SU-DHL-6 (cell line): ENCODE measurements at regions not wholly inside any gene's neighbourhood (a gene's known extent, or its start where the extent isn't known, plus 50 kb on each side); places are given as distances from the start of the nearest gene placed in this dataset.

Source experiments
- H2AFZ ChIP-seq: fragments of 200-600 bp; sonication (generic); 2 replicates; pipeline ENCODE4 v1.6.1; 2014; ENCODE audit warnings: low read depth, mild to moderate bottlenecking, moderate library complexity, mixed read lengths, antibody characterized with exemption, low read length; ENCODE audit not compliant: severe bottlenecking
- H3F3A ChIP-seq: fragments of 200-600 bp; shearing (Covaris generic); 2 replicates; pipeline ENCODE4 v1.6.0; 2016; ENCODE audit warnings: antibody characterized with exemption, mild to moderate bottlenecking; ENCODE audit not compliant: insufficient read depth
- H3K27ac ChIP-seq: fragments of 200-600 bp; sonication (generic); 2 replicates; pipeline ENCODE4 v1.5.1; 2016; ENCODE audit warnings: low read depth, mild to moderate bottlenecking, low read length, moderate library complexity, mixed read lengths
- H3K27me3 ChIP-seq: fragments of 200-600 bp; sonication (generic), shearing (Covaris generic); 2 replicates; pipeline ENCODE4 v1.6.0; 2014; ENCODE audit warnings: mild to moderate bottlenecking, low read length
- H3K36me3 ChIP-seq: fragments of 200-600 bp; sonication (generic); 2 replicates; pipeline ENCODE4 v1.6.1; 2014; ENCODE audit warnings: mild to moderate bottlenecking, low read length, mixed read lengths
- H3K4me2 ChIP-seq: fragments of 300-600, 200-600 bp; shearing (Covaris generic), sonication (generic); 2 replicates; pipeline ENCODE4 v1.6.0; 2014; ENCODE audit warnings: low read length, low read depth, mild to moderate bottlenecking; ENCODE audit not compliant: poor library complexity, severe bottlenecking
- H3K4me3 ChIP-seq: fragments of 200-600 bp; sonication (generic); 2 replicates; pipeline ENCODE4 v1.5.1; 2014; ENCODE audit warnings: antibody characterized with exemption, low read length, mild to moderate bottlenecking, mixed read lengths; ENCODE audit not compliant: insufficient read depth, poor library complexity, severe bottlenecking
- H3K79me2 ChIP-seq: fragments of 200-600 bp; sonication (generic); 2 replicates; pipeline ENCODE4 v1.6.1; 2014; ENCODE audit warnings: mild to moderate bottlenecking, low read length, moderate library complexity; ENCODE audit not compliant: insufficient read depth
- H3K9ac ChIP-seq: fragments of 200-600 bp; sonication (generic); 2 replicates; pipeline ENCODE4 v1.7.0; 2014; ENCODE audit warnings: mild to moderate bottlenecking, low read length
- H3K9me2 ChIP-seq: fragments of 200-600 bp; sonication (generic); replicated peaks from 2 replicates; pipeline ENCODE4 v1.6.1; 2014; ENCODE audit warnings: low read length; ENCODE audit not compliant: insufficient read depth
- H3K9me3 ChIP-seq: fragments of 200-600 bp; sonication (generic); 2 replicates; pipeline ENCODE4 v1.6.1; 2014; ENCODE audit warnings: low read length, mixed read lengths; ENCODE audit not compliant: insufficient read depth
- H4K20me1 ChIP-seq: fragments of 200-600 bp; sonication (generic); 2 replicates; pipeline ENCODE4 v1.6.1; 2014; ENCODE audit warnings: low read depth, mild to moderate bottlenecking, antibody characterized with exemption, low read length, moderate library complexity, mixed read lengths
- EZH2phosphoT487 ChIP-seq: fragments of 200-600 bp; sonication (generic), shearing (Covaris generic); conservative IDR thresholded peaks from 2 replicates; pipeline ENCODE4 v1.6.1; 2018; ENCODE audit warnings: mild to moderate bottlenecking, antibody characterized with exemption, low read length, moderate library complexity, mixed read lengths
- TF ChIP-seq, protein P1 (sequence below): fragments of 200-600 bp; sonication (generic); IDR thresholded peaks from one replicate; pipeline ENCODE4 v1.5.1; 2017; ENCODE audit warnings: antibody characterized with exemption, mild to moderate bottlenecking, low read length, moderate library complexity; ENCODE audit not compliant: insufficient read depth, poor library complexity, severe bottlenecking

DNA sequence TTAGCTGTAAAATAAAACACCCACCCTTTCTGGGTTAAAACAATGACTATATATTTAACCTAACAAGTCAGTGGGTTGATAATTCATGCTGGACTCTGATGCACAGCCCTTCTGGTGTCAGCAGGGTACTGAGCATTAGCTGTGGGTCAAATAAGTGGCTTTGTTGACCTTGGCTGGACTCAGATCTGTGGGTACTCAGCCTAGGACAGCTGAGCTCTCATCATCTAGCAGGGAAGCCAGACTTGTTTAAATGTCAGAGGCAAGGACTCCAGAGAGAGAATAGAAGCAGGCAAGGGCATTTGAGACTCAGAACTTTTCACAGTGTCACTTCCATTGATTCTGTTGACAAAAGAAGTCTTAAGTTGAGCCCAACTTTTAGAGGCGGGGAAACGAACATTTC is 1063.8 kb upstream of the CDH8 start:
- TF ChIP-seq, protein P1, sequence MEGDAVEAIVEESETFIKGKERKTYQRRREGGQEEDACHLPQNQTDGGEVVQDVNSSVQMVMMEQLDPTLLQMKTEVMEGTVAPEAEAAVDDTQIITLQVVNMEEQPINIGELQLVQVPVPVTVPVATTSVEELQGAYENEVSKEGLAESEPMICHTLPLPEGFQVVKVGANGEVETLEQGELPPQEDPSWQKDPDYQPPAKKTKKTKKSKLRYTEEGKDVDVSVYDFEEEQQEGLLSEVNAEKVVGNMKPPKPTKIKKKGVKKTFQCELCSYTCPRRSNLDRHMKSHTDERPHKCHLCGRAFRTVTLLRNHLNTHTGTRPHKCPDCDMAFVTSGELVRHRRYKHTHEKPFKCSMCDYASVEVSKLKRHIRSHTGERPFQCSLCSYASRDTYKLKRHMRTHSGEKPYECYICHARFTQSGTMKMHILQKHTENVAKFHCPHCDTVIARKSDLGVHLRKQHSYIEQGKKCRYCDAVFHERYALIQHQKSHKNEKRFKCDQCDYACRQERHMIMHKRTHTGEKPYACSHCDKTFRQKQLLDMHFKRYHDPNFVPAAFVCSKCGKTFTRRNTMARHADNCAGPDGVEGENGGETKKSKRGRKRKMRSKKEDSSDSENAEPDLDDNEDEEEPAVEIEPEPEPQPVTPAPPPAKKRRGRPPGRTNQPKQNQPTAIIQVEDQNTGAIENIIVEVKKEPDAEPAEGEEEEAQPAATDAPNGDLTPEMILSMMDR: no peak
- Histone ChIP-seq H3K9me3 (no peaks in the 10 kb centered on the region), H4K20me1 (no peaks in the 10 kb centered on the region), H3K27me3 (no peaks in the 10 kb centered on the region), H3F3A (no peaks in the 10 kb centered on the region), H3K4me3 (no peak overlapping the region), H2AFZ (no peak overlapping the region), H3K36me3 (no peaks in the 10 kb centered on the region), H3K27ac (no peak overlapping the region), H3K79me2 (no peaks in the 10 kb centered on the region), H3K9ac (no peak overlapping the region), H3K4me2 (no peak overlapping the region), H3K9me2 (no peaks in the 10 kb centered on the region)

DNA sequence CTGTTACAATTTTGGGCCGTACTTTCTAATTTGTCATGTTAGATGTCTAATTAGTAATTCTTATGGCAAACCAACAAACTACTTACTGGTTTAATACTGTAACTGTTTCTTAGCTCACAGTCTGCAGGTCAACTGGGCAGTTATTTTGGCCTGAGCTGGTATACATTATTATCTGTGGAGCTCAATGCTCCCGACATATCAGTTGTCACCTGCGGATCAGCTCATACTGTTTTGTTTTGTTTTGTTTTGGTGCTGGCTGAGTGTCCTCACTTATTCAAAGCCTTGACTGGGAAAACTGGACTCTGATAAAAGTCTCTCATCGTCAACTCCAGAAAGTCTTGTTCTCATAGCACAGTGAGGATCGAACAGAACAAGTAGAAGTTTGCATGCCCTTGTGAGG is 1060.6 kb upstream of the CDH8 start:
- no peaks in the 10 kb centered on the region for H3K79me2 ChIP-seq
- no peaks in the 10 kb centered on the region for H4K20me1 ChIP-seq
- no peaks in the 10 kb centered on the region for H3K36me3 ChIP-seq

DNA sequence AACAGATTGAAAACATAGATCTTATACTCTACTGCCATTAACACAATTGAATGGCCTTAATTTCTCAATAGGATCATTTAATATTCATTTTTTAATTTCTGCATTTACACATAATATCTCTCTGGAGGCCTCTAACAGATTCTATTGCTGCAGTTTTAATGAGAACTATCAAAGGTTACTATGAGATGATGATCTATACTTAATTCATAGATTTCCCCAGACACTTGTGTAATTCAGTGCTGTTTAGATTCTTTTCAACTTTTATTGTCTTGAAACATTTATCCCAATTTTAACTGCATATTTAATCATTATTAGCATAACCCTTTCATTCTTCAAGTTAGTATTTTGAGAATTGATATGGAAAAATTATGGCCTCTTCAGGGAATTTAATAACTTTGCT is 1056.5 kb upstream of the CDH8 start:
- H3K9ac ChIP-seq: no peak overlapping the region
- no peaks in the 10 kb centered on the region for H3K79me2 ChIP-seq
- H3K4me3 ChIP-seq: no peak overlapping the region
- no peak overlapping the region for H3K4me2 ChIP-seq
- no peak for TF ChIP-seq EZH2phosphoT487
- TF ChIP-seq, protein P1: no peak
- no peaks in the 10 kb centered on the region for H3K36me3 ChIP-seq
- H3K9me2 ChIP-seq: no peaks in the 10 kb centered on the region
- no peaks in the 10 kb centered on the region for H3K27me3 ChIP-seq
- H2AFZ ChIP-seq: no peak overlapping the region
- H4K20me1 ChIP-seq: no peaks in the 10 kb centered on the region
- H3K27ac ChIP-seq: no peak overlapping the region
- no peaks in the 10 kb centered on the region for H3K9me3 ChIP-seq
- no peaks in the 10 kb centered on the region for H3F3A ChIP-seq

More for the DNA sequence above, 1060.6 kb upstream of the CDH8 start:
- Histone ChIP-seq H3K4me2 (no peak overlapping the region), H3K27ac (no peak overlapping the region), H3K9me2 (no peaks in the 10 kb centered on the region), H3K4me3 (no peak overlapping the region), H3K9me3 (no peaks in the 10 kb centered on the region), H3F3A (no peaks in the 10 kb centered on the region), H3K27me3 (no peaks in the 10 kb centered on the region), H3K9ac (no peak overlapping the region), H2AFZ (no peak overlapping the region)
- TF ChIP-seq, protein P1: no peak
- TF ChIP-seq EZH2phosphoT487: no peak

DNA sequence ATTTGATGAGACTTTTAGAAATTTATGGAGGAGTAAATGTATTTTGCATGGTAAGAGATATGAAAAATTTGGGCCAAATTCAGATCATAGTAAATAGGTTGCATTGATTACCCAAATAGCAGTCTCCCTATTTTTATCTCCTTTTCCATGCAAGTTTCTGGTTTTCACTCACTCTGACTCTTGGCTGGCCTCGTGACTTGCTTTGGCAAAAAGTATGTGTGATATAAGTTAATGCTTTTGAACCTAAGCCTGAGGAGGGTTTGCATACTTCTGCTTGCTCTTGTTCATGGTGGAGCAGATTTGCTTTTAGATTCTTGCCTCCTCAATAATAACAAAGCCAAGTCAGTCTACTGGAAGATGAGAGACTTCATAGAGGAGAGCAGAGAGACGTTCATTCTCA is 1045.9 kb upstream of the CDH8 start:
- Histone ChIP-seq H3K79me2 (no peaks in the 10 kb centered on the region), H3K4me2 (no peak overlapping the region), H3K9me3 (no peaks in the 10 kb centered on the region), H2AFZ (no peak overlapping the region), H3K4me3 (no peak overlapping the region), H3F3A (no peaks in the 10 kb centered on the region), H4K20me1 (no peaks in the 10 kb centered on the region), H3K27ac (no peak overlapping the region), H3K9ac (no peak overlapping the region), H3K27me3 (no peaks in the 10 kb centered on the region), H3K36me3 (no peaks in the 10 kb centered on the region), H3K9me2 (no peaks in the 10 kb centered on the region)
- TF ChIP-seq, protein P1: no peak
- no peak for TF ChIP-seq EZH2phosphoT487
